A673 (cell line): ENCODE measurements at regions not wholly inside any gene's neighbourhood (a gene's known extent, or its start where the extent isn't known, plus 50 kb on each side); places are given as distances from the start of the nearest gene placed in this dataset.
A peak's percentile ranks its signal among the peaks of the same experiment; 100 is the strongest.

Source experiments
- BruUV-seq: library from RNA; stranded (reverse); fragments of 400-500 nt; replicated peaks from 2 replicates; lab custom pipeline; 2021; lab: Mats Ljungman, UMichigan
- CTCF ChIA-PET: fragments of 300-600 bp; sonication (Branson Sonifier 250); formaldehyde crosslinking; loops from one replicate; lab custom pipeline; 2022; ENCODE audit warnings: antibody characterized with exemption; lab: Charles Lee
- POLR2A ChIA-PET: fragments of 300-600 bp; sonication (Branson Sonifier 250); formaldehyde crosslinking; loops from one replicate; lab custom pipeline; 2022; ENCODE audit warnings: antibody characterized with exemption; ENCODE audit not compliant: low non-redundant PET; lab: Charles Lee
- DNase-seq: peaks from one replicate; pipeline ENCODE4 v3.0.0-alpha.2; 2015; ENCODE audit warnings: low spot score
- H3K27ac ChIP-seq: fragments of 200-600 bp; sonication (generic); 2 replicates; pipeline ENCODE4 v1.5.1; 2016; ENCODE audit warnings: mixed run types, low read depth, mild to moderate bottlenecking, mixed read lengths, antibody characterized with exemption, low read length; ENCODE audit not compliant: poor library complexity, severe bottlenecking
- H3K27me3 ChIP-seq: fragments of 200-600 bp; sonication (generic); replicated peaks from 2 replicates; pipeline ENCODE4 v1.6.1; 2017; ENCODE audit warnings: mixed run types, low read depth, mild to moderate bottlenecking, mixed read lengths, antibody characterized with exemption, low read length; ENCODE audit not compliant: insufficient read depth, poor library complexity
- H3K36me3 ChIP-seq: fragments of 200-600 bp; sonication (generic); 2 replicates; pipeline ENCODE4 v1.6.1; 2016; ENCODE audit warnings: mixed run types, mild to moderate bottlenecking, mixed read lengths, antibody characterized with exemption, low read length; ENCODE audit not compliant: insufficient read depth, poor library complexity, severe bottlenecking
- H3K4me1 ChIP-seq: fragments of 200-600 bp; sonication (generic); 2 replicates; pipeline ENCODE4 v1.6.1; 2017; ENCODE audit warnings: mixed run types, mild to moderate bottlenecking, mixed read lengths, antibody characterized with exemption, low read length; ENCODE audit not compliant: insufficient read depth, poor library complexity, severe bottlenecking
- H3K4me3 ChIP-seq: fragments of 200-600 bp; sonication (generic); 2 replicates; pipeline ENCODE4 v1.5.1; 2016; ENCODE audit warnings: low read depth, mixed run types, mild to moderate bottlenecking, mixed read lengths, low read length; ENCODE audit not compliant: poor library complexity, severe bottlenecking
- H3K9me3 ChIP-seq: fragments of 200-600 bp; sonication (generic); 2 replicates; pipeline ENCODE4 v1.6.1; 2016; ENCODE audit warnings: mixed run types, low read depth, mild to moderate bottlenecking, mixed read lengths, antibody characterized with exemption, low read length; ENCODE audit not compliant: poor library complexity, severe bottlenecking
- CTCF ChIP-seq: fragments of 300-800, 200-600 bp; sonication (generic); conservative IDR thresholded peaks from 2 replicates; pipeline ENCODE4 v1.5.1; 2017; ENCODE audit warnings: low read depth, mild to moderate bottlenecking, antibody characterized with exemption, low read length, moderate library complexity, mixed read lengths
- EZH2 ChIP-seq: fragments of 200-600 bp; sonication (generic); IDR thresholded peaks from 2 replicates; pipeline ENCODE4 v1.6.1; 2017; ENCODE audit warnings: borderline replicate concordance, low read depth, mild to moderate bottlenecking, mixed read lengths, antibody characterized with exemption, low read length; ENCODE audit not compliant: poor library complexity, severe bottlenecking
- intact Hi-C: fragments of 100-400 bp; cut with micrococcal nuclease; formaldehyde crosslinking; loops from one replicate; pipeline ENCODE4 v1.10.0; 2022; ENCODE audit not compliant: unreplicated experiment

- Histone ChIP-seq H3K4me3 (no peak overlapping the region), H3K36me3 (no peaks in the 10 kb centered on the region), H3K9me3 (no peaks in the 10 kb centered on the region), H3K4me1 (no peaks in the 10 kb centered on the region), H3K27me3 (peaks cover 11% of the 10 kb centered on the region), H3K27ac (no peak overlapping the region)
- DNase-seq, result peak; percentile 62
- POLR2A ChIA-PET, result no interaction called here
- TF ChIP-seq EZH2, result no peak
- TF ChIP-seq CTCF, result peak; percentile 41
- CTCF ChIA-PET, result no interaction called here
- intact Hi-C loops, result loop anchor here (5.0 kb wide), 1 partner anchor 639 kb away; no protein-coding TSS in a partner anchor
- no TSS peak for BruUV-seq
Measured at GRCh38 chr4:188246488-188246887, 107.2 kb downstream of the TRIML1 start.

GRCh38 chr4:188254211-188254610 is 115.0 kb downstream of the TRIML1 start:
- POLR2A ChIA-PET, result no interaction called here
- intact Hi-C loops, result no loop called here
- no peak overlapping the region for H3K4me3 ChIP-seq
- peaks cover 15% of the 10 kb centered on the region for H3K27me3 ChIP-seq
- DNase-seq, result no peak
- no TSS peak for BruUV-seq
- no peak overlapping the region for H3K27ac ChIP-seq
- H3K36me3 ChIP-seq, result no peaks in the 10 kb centered on the region
- TF ChIP-seq EZH2 (no peak), CTCF (no peak)
- H3K9me3 ChIP-seq, result no peaks in the 10 kb centered on the region
- H3K4me1 ChIP-seq, result no peaks in the 10 kb centered on the region
- CTCF ChIA-PET, result no interaction called here

- Histone ChIP-seq H3K36me3 (no peaks in the 10 kb centered on the region), H3K4me1 (no peaks in the 10 kb centered on the region), H3K27me3 (peaks cover 4% of the 10 kb centered on the region), H3K4me3 (no peak overlapping the region), H3K27ac (no peak overlapping the region), H3K9me3 (no peaks in the 10 kb centered on the region)
- intact Hi-C loops, result no loop called here
- BruUV-seq, result no TSS peak
- ChIA-PET POLR2A (no interaction called here), CTCF (no interaction called here)
- DNase-seq, result no peak
- TF ChIP-seq CTCF (no peak), EZH2 (no peak)
Measured at GRCh38 chr4:188262464-188262863, 123.2 kb downstream of the TRIML1 start.
